Activated T-cell treated with anti-CD3 and anti-CD28 coated beads, Interleukin-2, amount 50 U/mL, for 4 hours (primary cell): ENCODE measurements at regions not wholly inside any gene's neighbourhood (a gene's known extent, or its start where the extent isn't known, plus 50 kb on each side); places are given as distances from the start of the nearest gene placed in this dataset.

Experiments
- ATAC-seq, 2 donors: fragments of 200-7000 bp; cut with Tn5 transposase; one replicate each; pipeline ENCODE4 v1.10.0; 2021
- DNase-seq: peaks from one replicate; pipeline ENCODE4 v3.0.0-alpha.2; 2020
- H3K27me3 Mint-ChIP-seq: one replicate; pipeline ENCODE4 v1.8.0; 2021; ENCODE audit warnings: low read depth, mixed read lengths
- H3K36me3 Mint-ChIP-seq: one replicate; pipeline ENCODE4 v1.8.0; 2022; ENCODE audit warnings: mixed read lengths; ENCODE audit not compliant: insufficient read depth
- H3K4me1 Mint-ChIP-seq: one replicate; pipeline ENCODE4 v1.8.0; 2021; ENCODE audit warnings: low read depth, mixed read lengths
- H3K4me3 Mint-ChIP-seq: one replicate; pipeline ENCODE4 v1.8.0; 2021; ENCODE audit warnings: mild to moderate bottlenecking, moderate library complexity, mixed read lengths
- H3K9me3 Mint-ChIP-seq: one replicate; pipeline ENCODE4 v1.8.0; 2021; ENCODE audit warnings: mixed read lengths

- no peaks in the 10 kb centered on the region for H3K4me1 Mint-ChIP-seq
- DNase-seq (no peak), ATAC-seq (no peak)
- H3K36me3 Mint-ChIP-seq: no peaks in the 10 kb centered on the region
- H3K27me3 Mint-ChIP-seq: peaks cover 2% of the 10 kb centered on the region
- H3K9me3 Mint-ChIP-seq: no peaks in the 10 kb centered on the region
- H3K4me3 Mint-ChIP-seq: no peak overlapping the region
Observed at GRCh38 chr3:105158286-105158685, 208.4 kb upstream of the ALCAM start.

GRCh38 chr3:105162448-105162847 lies 204.3 kb upstream of the ALCAM start:
- DNase-seq (no peak), ATAC-seq (no peak)
- no peaks in the 10 kb centered on the region for H3K27me3 Mint-ChIP-seq
- H3K36me3 Mint-ChIP-seq: no peaks in the 10 kb centered on the region
- H3K4me3 Mint-ChIP-seq: no peak overlapping the region
- H3K9me3 Mint-ChIP-seq: no peaks in the 10 kb centered on the region
- no peaks in the 10 kb centered on the region for H3K4me1 Mint-ChIP-seq

- no peak overlapping the region for H3K4me3 Mint-ChIP-seq
- no peaks in the 10 kb centered on the region for H3K9me3 Mint-ChIP-seq
- H3K4me1 Mint-ChIP-seq: no peaks in the 10 kb centered on the region
- no peak for DNase-seq
- no peaks in the 10 kb centered on the region for H3K36me3 Mint-ChIP-seq
- H3K27me3 Mint-ChIP-seq: no peaks in the 10 kb centered on the region
- ATAC-seq: no peak
Observed at GRCh38 chr3:105166893-105167292, 199.8 kb upstream of the ALCAM start.

- no peak overlapping the region for H3K4me3 Mint-ChIP-seq
- no peaks in the 10 kb centered on the region for H3K9me3 Mint-ChIP-seq
- no peaks in the 10 kb centered on the region for H3K27me3 Mint-ChIP-seq
- DNase-seq: no peak
- H3K4me1 Mint-ChIP-seq: no peaks in the 10 kb centered on the region
- no peak for ATAC-seq
- H3K36me3 Mint-ChIP-seq: no peaks in the 10 kb centered on the region
Observed at GRCh38 chr3:105170423-105170822, 196.3 kb upstream of the ALCAM start.

GRCh38 chr3:105174017-105174615 lies 192.6 kb upstream of the ALCAM start:
- ATAC-seq (no peak), DNase-seq (no peak)
- no peak overlapping the region for H3K4me3 Mint-ChIP-seq
- no peaks in the 10 kb centered on the region for H3K4me1 Mint-ChIP-seq
- H3K36me3 Mint-ChIP-seq: no peaks in the 10 kb centered on the region
- H3K27me3 Mint-ChIP-seq: peaks cover 2% of the 10 kb centered on the region
- H3K9me3 Mint-ChIP-seq: no peaks in the 10 kb centered on the region

GRCh38 chr3:105177576-105177975 lies 189.1 kb upstream of the ALCAM start:
- DNase-seq: no peak
- Mint-ChIP-seq H3K4me1 (no peaks in the 10 kb centered on the region), H3K4me3 (no peak overlapping the region), H3K9me3 (no peaks in the 10 kb centered on the region), H3K36me3 (no peaks in the 10 kb centered on the region), H3K27me3 (peaks cover 2% of the 10 kb centered on the region)
- ATAC-seq: no peak

- peaks cover 7% of the 10 kb centered on the region for H3K9me3 Mint-ChIP-seq
- DNase-seq: no peak
- H3K4me1 Mint-ChIP-seq: no peaks in the 10 kb centered on the region
- no peaks in the 10 kb centered on the region for H3K36me3 Mint-ChIP-seq
- H3K27me3 Mint-ChIP-seq: no peaks in the 10 kb centered on the region
- no peak for ATAC-seq
- no peak overlapping the region for H3K4me3 Mint-ChIP-seq
Observed at GRCh38 chr3:105187344-105187743, 179.4 kb upstream of the ALCAM start.

- Mint-ChIP-seq H3K27me3 (no peaks in the 10 kb centered on the region), H3K4me3 (no peak overlapping the region), H3K36me3 (no peaks in the 10 kb centered on the region), H3K9me3 (no peaks in the 10 kb centered on the region), H3K4me1 (no peaks in the 10 kb centered on the region)
- DNase-seq (no peak), ATAC-seq (no peak)
Observed at GRCh38 chr3:105195260-105195659, 171.4 kb upstream of the ALCAM start.

GRCh38 chr3:105197863-105198262 lies 168.8 kb upstream of the ALCAM start:
- Mint-ChIP-seq H3K27me3 (no peaks in the 10 kb centered on the region), H3K4me1 (no peaks in the 10 kb centered on the region), H3K9me3 (no peaks in the 10 kb centered on the region), H3K36me3 (no peaks in the 10 kb centered on the region), H3K4me3 (no peak overlapping the region)
- ATAC-seq (no peak), DNase-seq (no peak)

- Mint-ChIP-seq H3K4me3 (no peak overlapping the region), H3K36me3 (no peaks in the 10 kb centered on the region), H3K9me3 (no peaks in the 10 kb centered on the region), H3K4me1 (no peaks in the 10 kb centered on the region), H3K27me3 (no peaks in the 10 kb centered on the region)
- ATAC-seq: no peak
- DNase-seq: no peak
Observed at GRCh38 chr3:105199217-105199616, 167.5 kb upstream of the ALCAM start.

- H3K9me3 Mint-ChIP-seq: no peaks in the 10 kb centered on the region
- H3K4me3 Mint-ChIP-seq: no peak overlapping the region
- H3K36me3 Mint-ChIP-seq: no peaks in the 10 kb centered on the region
- no peaks in the 10 kb centered on the region for H3K27me3 Mint-ChIP-seq
- DNase-seq (no peak), ATAC-seq (no peak)
- H3K4me1 Mint-ChIP-seq: no peaks in the 10 kb centered on the region
Observed at GRCh38 chr3:105210141-105210540, 156.6 kb upstream of the ALCAM start.

GRCh38 chr3:105214590-105214989 lies 152.1 kb upstream of the ALCAM start:
- ATAC-seq: no peak
- Mint-ChIP-seq H3K9me3 (peaks cover 3% of the 10 kb centered on the region), H3K27me3 (no peaks in the 10 kb centered on the region), H3K4me3 (no peak overlapping the region), H3K4me1 (no peaks in the 10 kb centered on the region), H3K36me3 (no peaks in the 10 kb centered on the region)
- no peak for DNase-seq

GRCh38 chr3:105222568-105223093 lies 144.1 kb upstream of the ALCAM start:
- ATAC-seq (no peak), DNase-seq (no peak)
- H3K4me1 Mint-ChIP-seq: no peaks in the 10 kb centered on the region
- no peaks in the 10 kb centered on the region for H3K27me3 Mint-ChIP-seq
- H3K36me3 Mint-ChIP-seq: no peaks in the 10 kb centered on the region
- H3K9me3 Mint-ChIP-seq: peaks cover 3% of the 10 kb centered on the region
- H3K4me3 Mint-ChIP-seq: no peak overlapping the region

GRCh38 chr3:105223815-105224214 lies 142.9 kb upstream of the ALCAM start:
- H3K4me1 Mint-ChIP-seq: no peaks in the 10 kb centered on the region
- H3K36me3 Mint-ChIP-seq: no peaks in the 10 kb centered on the region
- H3K27me3 Mint-ChIP-seq: no peaks in the 10 kb centered on the region
- DNase-seq (no peak), ATAC-seq (no peak)
- no peak overlapping the region for H3K4me3 Mint-ChIP-seq
- H3K9me3 Mint-ChIP-seq: no peaks in the 10 kb centered on the region

- no peak overlapping the region for H3K4me3 Mint-ChIP-seq
- H3K9me3 Mint-ChIP-seq: no peaks in the 10 kb centered on the region
- H3K4me1 Mint-ChIP-seq: no peaks in the 10 kb centered on the region
- no peak for DNase-seq
- ATAC-seq: no peak
- no peaks in the 10 kb centered on the region for H3K36me3 Mint-ChIP-seq
- H3K27me3 Mint-ChIP-seq: peaks cover 3% of the 10 kb centered on the region
Observed at GRCh38 chr3:105228696-105229095, 138.0 kb upstream of the ALCAM start.

GRCh38 chr3:105232553-105232952 lies 134.2 kb upstream of the ALCAM start:
- H3K9me3 Mint-ChIP-seq: no peaks in the 10 kb centered on the region
- ATAC-seq (no peak), DNase-seq (no peak)
- H3K4me3 Mint-ChIP-seq: no peak overlapping the region
- H3K27me3 Mint-ChIP-seq: peaks cover 4% of the 10 kb centered on the region
- no peaks in the 10 kb centered on the region for H3K4me1 Mint-ChIP-seq
- H3K36me3 Mint-ChIP-seq: no peaks in the 10 kb centered on the region
